AG08395 (cell line): ENCODE measurements at regions not wholly inside any gene's neighbourhood (a gene's known extent, or its start where the extent isn't known, plus 50 kb on each side); places are given as distances from the start of the nearest gene placed in this dataset.

Source experiments
- DNase-seq: peaks from one replicate; pipeline ENCODE4 v3.0.0; 2012; ENCODE audit warnings: mixed read lengths, low spot score

- peak; percentile 51 for DNase-seq
These were observed 71.7 kb upstream of the WDR75 start for GRCh38 chr2:189369566-189369965.

- no peak for DNase-seq
These were observed 70.6 kb upstream of the WDR75 start for GRCh38 chr2:189370719-189371118.

GRCh38 chr2:189372688-189373257 lies 68.5 kb upstream of the WDR75 start:
- DNase-seq, result no peak

GRCh38 chr2:189374481-189374880 lies 66.8 kb upstream of the WDR75 start:
- no peak for DNase-seq

GRCh38 chr2:189375842-189376241 lies 65.4 kb upstream of the WDR75 start:
- no peak for DNase-seq

- DNase-seq, result peak; percentile 54
These were observed 62.0 kb upstream of the WDR75 start for GRCh38 chr2:189379287-189379630.

GRCh38 chr2:189379731-189380261 lies 61.5 kb upstream of the WDR75 start:
- DNase-seq, result no peak

GRCh38 chr2:189382668-189383067 lies 58.6 kb upstream of the WDR75 start:
- DNase-seq, result no peak

GRCh38 chr2:189386741-189387140 lies 54.5 kb upstream of the WDR75 start:
- no peak for DNase-seq

GRCh38 chr2:189391201-189391600 lies 50.1 kb upstream of the WDR75 start:
- no peak for DNase-seq
